ENCODE measurements at regions not wholly inside any gene's neighbourhood (a gene's known extent, or its start where the extent isn't known, plus 50 kb on each side); places are given as distances from the start of the nearest gene placed in this dataset.

- no peak for TF ChIP-seq CTCF (IDR thresholded peaks at IDR 0.05)
- TF ChIP-seq POLR2A (IDR thresholded peaks at IDR 0.05): no peak
These were observed 1132.5 kb downstream of the TUSC7 start for GRCh38 chr3:117842086-117842485.

Data from thyroid gland (tissue), 4 donors.